Endodermal cell (in vitro differentiated cells): ENCODE measurements at regions not wholly inside any gene's neighbourhood (a gene's known extent, or its start where the extent isn't known, plus 50 kb on each side); places are given as distances from the start of the nearest gene placed in this dataset.

Experiments used
- DNase-seq: peaks from one replicate; pipeline ENCODE4 v3.0.0-alpha.2; 2017
- H3K27ac ChIP-seq: 2 replicates; pipeline ENCODE4 v1.5.1; 2013; ENCODE audit warnings: mild to moderate bottlenecking, low read depth, low read length, moderate library complexity
- H3K27me3 ChIP-seq: 2 replicates; pipeline ENCODE4 v1.6.1; 2013; ENCODE audit warnings: mild to moderate bottlenecking, low read length, moderate library complexity; ENCODE audit not compliant: insufficient read depth, control insufficient read depth, poor library complexity, severe bottlenecking
- H3K36me3 ChIP-seq: 2 replicates; pipeline ENCODE4 v1.7.0; 2013; ENCODE audit warnings: mild to moderate bottlenecking, low read length, moderate library complexity; ENCODE audit not compliant: control insufficient read depth, insufficient read depth
- H3K4me1 ChIP-seq: one replicate; pipeline ENCODE4 v1.7.0; 2013; ENCODE audit warnings: low read length; ENCODE audit not compliant: control insufficient read depth, insufficient read depth
- H3K4me3 ChIP-seq: 2 replicates; pipeline ENCODE4 v1.5.1; 2013; ENCODE audit warnings: mild to moderate bottlenecking, low read length, moderate library complexity
- H3K9ac ChIP-seq: 2 replicates; pipeline ENCODE4 v1.6.1; 2013; ENCODE audit warnings: mild to moderate bottlenecking, low read length, moderate library complexity; ENCODE audit not compliant: poor library complexity, severe bottlenecking; ENCODE audit errors: extremely low read depth
- H3K9me3 ChIP-seq: 2 replicates; pipeline ENCODE4 v1.6.1; 2013; ENCODE audit warnings: mild to moderate bottlenecking, low read length, moderate library complexity; ENCODE audit not compliant: control insufficient read depth
- H3K27ac Mint-ChIP-seq: 2 replicates; pipeline ENCODE4 v1.8.0; 2020; ENCODE audit warnings: mixed read lengths
- H3K27me3 Mint-ChIP-seq: 2 replicates; pipeline ENCODE4 v1.8.0; 2021; ENCODE audit warnings: mild to moderate bottlenecking, mixed read lengths; ENCODE audit not compliant: insufficient read depth
- H3K36me3 Mint-ChIP-seq: 2 replicates; pipeline ENCODE4 v1.8.0; 2020; ENCODE audit warnings: low read depth, mixed read lengths
- H3K4me1 Mint-ChIP-seq: 2 replicates; pipeline ENCODE4 v1.8.0; 2020; ENCODE audit warnings: mixed read lengths
- H3K4me3 Mint-ChIP-seq: 2 replicates; pipeline ENCODE4 v1.8.0; 2020; ENCODE audit warnings: mild to moderate bottlenecking, moderate library complexity, mixed read lengths
- H3K9me3 Mint-ChIP-seq: 2 replicates; pipeline ENCODE4 v1.8.0; 2020; ENCODE audit warnings: mild to moderate bottlenecking, mixed read lengths
- WGBS, 2 experiments: methylation state at CpG; one replicate each; pipeline versions ENCODE4 v1.1.5 to v1.1.7; 2013; ENCODE audit warnings: missing lambda C conversion rate in 2 of 2, mixed read lengths in 1 of 2; ENCODE audit not compliant: insufficient coverage in 1 of 2, insufficient read length in 1 of 2; 5-methylcytosine and 5-hydroxymethylcytosine counted together
- TF ChIP-seq, protein P1 (sequence below): fragments of 200-600 bp; sonication (generic); conservative IDR thresholded peaks from 2 replicates; pipeline ENCODE4 v1.5.0; 2021; ENCODE audit warnings: antibody characterized with exemption, mild to moderate bottlenecking

DNA sequence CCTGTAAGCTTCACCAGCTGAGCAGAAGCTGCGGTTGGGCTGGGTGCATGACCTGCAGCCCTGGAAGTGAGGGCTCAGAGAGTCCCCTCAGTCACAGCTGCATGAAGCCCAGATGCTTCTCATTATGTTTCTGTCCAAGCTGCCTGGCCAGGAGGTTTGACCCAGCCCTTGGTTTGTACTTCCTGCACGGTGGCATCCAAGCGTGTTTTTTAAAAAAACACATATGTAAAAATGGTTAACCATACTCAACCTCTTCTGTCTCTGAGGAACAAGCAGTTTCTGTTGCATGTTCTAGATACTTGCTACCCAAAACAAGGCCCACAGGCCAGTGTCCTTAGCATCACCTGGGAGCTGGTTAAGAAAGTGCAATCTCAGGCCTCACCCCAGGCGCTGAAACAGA lies 76.0 kb upstream of the ATP10A start:
- no peaks in the 10 kb centered on the region for H3K9me3 ChIP-seq
- peaks cover 9% of the 10 kb centered on the region for H3K4me1 Mint-ChIP-seq
- H3K27ac Mint-ChIP-seq: no peak overlapping the region
- WGBS, 2 experiments: 80 to 93% methylated on average over 1 to 4 of the region's 4 CpGs
- no peaks in the 10 kb centered on the region for H3K36me3 Mint-ChIP-seq
- no peak overlapping the region for H3K4me3 Mint-ChIP-seq
- H3K4me3 ChIP-seq: no peak overlapping the region
- no peak overlapping the region for H3K27ac ChIP-seq
- no peak for DNase-seq
- H3K36me3 ChIP-seq: no peaks in the 10 kb centered on the region
- no peaks in the 10 kb centered on the region for H3K27me3 Mint-ChIP-seq
- H3K4me1 ChIP-seq: no peaks in the 10 kb centered on the region
- TF ChIP-seq, protein P1, sequence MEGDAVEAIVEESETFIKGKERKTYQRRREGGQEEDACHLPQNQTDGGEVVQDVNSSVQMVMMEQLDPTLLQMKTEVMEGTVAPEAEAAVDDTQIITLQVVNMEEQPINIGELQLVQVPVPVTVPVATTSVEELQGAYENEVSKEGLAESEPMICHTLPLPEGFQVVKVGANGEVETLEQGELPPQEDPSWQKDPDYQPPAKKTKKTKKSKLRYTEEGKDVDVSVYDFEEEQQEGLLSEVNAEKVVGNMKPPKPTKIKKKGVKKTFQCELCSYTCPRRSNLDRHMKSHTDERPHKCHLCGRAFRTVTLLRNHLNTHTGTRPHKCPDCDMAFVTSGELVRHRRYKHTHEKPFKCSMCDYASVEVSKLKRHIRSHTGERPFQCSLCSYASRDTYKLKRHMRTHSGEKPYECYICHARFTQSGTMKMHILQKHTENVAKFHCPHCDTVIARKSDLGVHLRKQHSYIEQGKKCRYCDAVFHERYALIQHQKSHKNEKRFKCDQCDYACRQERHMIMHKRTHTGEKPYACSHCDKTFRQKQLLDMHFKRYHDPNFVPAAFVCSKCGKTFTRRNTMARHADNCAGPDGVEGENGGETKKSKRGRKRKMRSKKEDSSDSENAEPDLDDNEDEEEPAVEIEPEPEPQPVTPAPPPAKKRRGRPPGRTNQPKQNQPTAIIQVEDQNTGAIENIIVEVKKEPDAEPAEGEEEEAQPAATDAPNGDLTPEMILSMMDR: no peak
- no peak overlapping the region for H3K9ac ChIP-seq
- H3K27me3 ChIP-seq: no peaks in the 10 kb centered on the region
- peaks cover 4% of the 10 kb centered on the region for H3K9me3 Mint-ChIP-seq

GRCh38 chr15:25937796-25938195 lies 74.7 kb upstream of the ATP10A start:
- Mint-ChIP-seq H3K36me3 (no peaks in the 10 kb centered on the region), H3K4me3 (no peak overlapping the region), H3K27ac (no peak overlapping the region), H3K9me3 (no peaks in the 10 kb centered on the region), H3K27me3 (peaks cover 10% of the 10 kb centered on the region), H3K4me1 (peaks cover 11% of the 10 kb centered on the region)
- DNase-seq: no peak
- H3K27ac ChIP-seq: no peak overlapping the region
- H3K4me1 ChIP-seq: no peaks in the 10 kb centered on the region
- no peak overlapping the region for H3K4me3 ChIP-seq
- H3K36me3 ChIP-seq: no peaks in the 10 kb centered on the region
- H3K27me3 ChIP-seq: no peaks in the 10 kb centered on the region
- H3K9me3 ChIP-seq: no peaks in the 10 kb centered on the region
- TF ChIP-seq, protein P1: no peak
- no peak overlapping the region for H3K9ac ChIP-seq

DNA sequence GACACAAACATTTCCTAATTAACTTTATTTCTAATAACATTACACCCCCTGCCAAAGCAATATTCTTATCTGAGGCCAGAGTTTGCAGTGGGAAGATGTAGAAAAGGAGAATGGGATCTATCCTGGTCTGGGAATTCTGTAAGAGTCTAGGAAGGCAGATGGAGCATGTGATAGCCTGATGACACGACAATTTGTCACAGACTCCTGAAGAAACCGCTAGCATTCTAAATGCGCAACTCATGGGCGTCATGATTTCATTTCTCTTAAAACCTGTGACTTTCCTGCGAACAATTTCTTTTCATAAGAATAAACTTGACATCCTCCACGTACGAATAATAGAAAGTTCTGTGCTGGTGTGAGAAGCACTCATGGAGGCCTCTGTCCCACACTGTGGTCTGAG lies 72.9 kb upstream of the ATP10A start:
- H3K9ac ChIP-seq: no peak overlapping the region
- TF ChIP-seq, protein P1: no peak
- no peaks in the 10 kb centered on the region for H3K9me3 ChIP-seq
- Mint-ChIP-seq H3K36me3 (no peaks in the 10 kb centered on the region), H3K4me3 (no peak overlapping the region), H3K27me3 (peaks cover 10% of the 10 kb centered on the region), H3K4me1 (peaks cover 2% of the 10 kb centered on the region), H3K27ac (no peak overlapping the region), H3K9me3 (no peaks in the 10 kb centered on the region)
- no peak overlapping the region for H3K27ac ChIP-seq
- no peaks in the 10 kb centered on the region for H3K27me3 ChIP-seq
- WGBS, 2 experiments: 53 to 91% methylated on average over 2 to 7 of the region's 7 CpGs
- no peaks in the 10 kb centered on the region for H3K4me1 ChIP-seq
- no peak overlapping the region for H3K4me3 ChIP-seq
- no peak for DNase-seq
- H3K36me3 ChIP-seq: no peaks in the 10 kb centered on the region
